Loucy (cell line): ENCODE measurements at regions not wholly inside any gene's neighbourhood (a gene's known extent, or its start where the extent isn't known, plus 50 kb on each side); places are given as distances from the start of the nearest gene placed in this dataset.

Experiments
- H2AFZ ChIP-seq: fragments of 200-600 bp; sonication (generic); 2 replicates; pipeline ENCODE4 v1.6.0; 2016; ENCODE audit warnings: antibody characterized with exemption, mild to moderate bottlenecking, low read length, moderate library complexity
- H3F3A ChIP-seq: fragments of 200-600 bp; 2 replicates; pipeline ENCODE4 v1.6.0; 2016; ENCODE audit warnings: antibody characterized with exemption, low read depth, mild to moderate bottlenecking
- H3K27me3 ChIP-seq: fragments of 200-600 bp; sonication (generic); 2 replicates; pipeline ENCODE4 v1.6.1; 2014; ENCODE audit warnings: low read length, mild to moderate bottlenecking; ENCODE audit not compliant: insufficient read depth, poor library complexity, severe bottlenecking
- H3K36me3 ChIP-seq: fragments of 200-600 bp; sonication (generic); 2 replicates; pipeline ENCODE4 v1.6.1; 2016; ENCODE audit warnings: low read length; ENCODE audit not compliant: insufficient read depth
- H3K4me1 ChIP-seq: fragments of 200-600 bp; sonication (generic); 2 replicates; pipeline ENCODE4 v1.5.1; 2014; ENCODE audit warnings: low read length, mild to moderate bottlenecking; ENCODE audit not compliant: insufficient read depth, poor library complexity, severe bottlenecking
- H3K4me2 ChIP-seq: fragments of 200-600 bp; sonication (generic); 2 replicates; pipeline ENCODE4 v1.6.0; 2014; ENCODE audit warnings: antibody characterized with exemption, low read length, low read depth, mild to moderate bottlenecking; ENCODE audit not compliant: poor library complexity, severe bottlenecking
- H3K4me3 ChIP-seq: fragments of 200-600 bp; sonication (generic); 2 replicates; pipeline ENCODE4 v1.5.1; 2014; ENCODE audit warnings: low read length, mild to moderate bottlenecking, mixed read lengths; ENCODE audit not compliant: poor library complexity, severe bottlenecking
- H3K79me2 ChIP-seq: fragments of 200-600 bp; sonication (generic); 2 replicates; pipeline ENCODE4 v1.6.1; 2014; ENCODE audit warnings: low read length; ENCODE audit not compliant: insufficient read depth
- H3K9ac ChIP-seq: fragments of 200-600 bp; sonication (generic); 2 replicates; pipeline ENCODE4 v1.6.0; 2014; ENCODE audit warnings: mild to moderate bottlenecking, low read depth, low read length, moderate library complexity; ENCODE audit not compliant: poor library complexity, severe bottlenecking
- H3K9me2 ChIP-seq: fragments of 200-600 bp; sonication (generic); replicated peaks from 2 replicates; pipeline ENCODE4 v1.6.1; 2016; ENCODE audit warnings: low read depth, low read length, mixed read lengths
- H3K9me3 ChIP-seq: fragments of 200-600 bp; sonication (generic); 2 replicates; pipeline ENCODE4 v1.6.1; 2014; ENCODE audit warnings: mild to moderate bottlenecking, antibody characterized with exemption, low read length, low read depth; ENCODE audit not compliant: insufficient read depth
- H4K20me1 ChIP-seq: fragments of 200-600 bp; sonication (generic); 2 replicates; pipeline ENCODE4 v1.6.0; 2014; ENCODE audit warnings: antibody characterized with exemption, low read length, mild to moderate bottlenecking; ENCODE audit not compliant: insufficient read depth, poor library complexity, severe bottlenecking
- EZH2phosphoT487 ChIP-seq: fragments of 200-600 bp; IDR thresholded peaks from 2 replicates; pipeline ENCODE4 v1.6.1; 2018; ENCODE audit warnings: antibody characterized with exemption, mild to moderate bottlenecking, moderate library complexity, borderline replicate concordance
- TF ChIP-seq, protein P1 (sequence below): fragments of 200-600 bp; sonication (generic); conservative IDR thresholded peaks from 2 replicates; pipeline ENCODE4 v1.5.1; 2014; ENCODE audit warnings: mild to moderate bottlenecking, antibody characterized with exemption, low read length

DNA sequence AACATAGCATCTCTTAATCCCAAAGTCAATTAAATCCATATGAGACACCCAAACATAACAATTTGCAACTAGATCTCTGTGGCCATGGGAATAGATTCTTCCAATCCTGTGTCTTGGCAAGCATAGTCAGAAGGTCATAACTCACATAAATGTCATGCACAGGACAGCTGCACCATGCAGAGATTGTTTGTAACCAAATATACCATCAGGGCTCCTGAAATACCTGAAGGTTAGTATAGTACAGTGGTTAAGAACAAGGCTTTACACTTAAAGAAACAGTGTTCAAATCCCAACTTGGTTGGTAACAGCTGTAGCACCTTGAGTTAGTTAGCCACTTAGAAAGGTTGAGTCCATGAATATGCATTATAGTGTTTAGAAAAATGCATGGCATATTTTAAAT, 82.6 kb upstream of the CCDC190 start:
- Histone ChIP-seq H3F3A (no peaks in the 10 kb centered on the region), H3K27me3 (no peaks in the 10 kb centered on the region), H3K4me3 (no peak overlapping the region), H3K9me3 (no peaks in the 10 kb centered on the region), H3K9me2 (no peaks in the 10 kb centered on the region), H2AFZ (no peak overlapping the region), H3K36me3 (no peaks in the 10 kb centered on the region), H3K4me2 (no peak overlapping the region), H3K79me2 (no peaks in the 10 kb centered on the region), H3K9ac (no peak overlapping the region), H3K4me1 (no peaks in the 10 kb centered on the region), H4K20me1 (no peaks in the 10 kb centered on the region)
- TF ChIP-seq, protein P1, sequence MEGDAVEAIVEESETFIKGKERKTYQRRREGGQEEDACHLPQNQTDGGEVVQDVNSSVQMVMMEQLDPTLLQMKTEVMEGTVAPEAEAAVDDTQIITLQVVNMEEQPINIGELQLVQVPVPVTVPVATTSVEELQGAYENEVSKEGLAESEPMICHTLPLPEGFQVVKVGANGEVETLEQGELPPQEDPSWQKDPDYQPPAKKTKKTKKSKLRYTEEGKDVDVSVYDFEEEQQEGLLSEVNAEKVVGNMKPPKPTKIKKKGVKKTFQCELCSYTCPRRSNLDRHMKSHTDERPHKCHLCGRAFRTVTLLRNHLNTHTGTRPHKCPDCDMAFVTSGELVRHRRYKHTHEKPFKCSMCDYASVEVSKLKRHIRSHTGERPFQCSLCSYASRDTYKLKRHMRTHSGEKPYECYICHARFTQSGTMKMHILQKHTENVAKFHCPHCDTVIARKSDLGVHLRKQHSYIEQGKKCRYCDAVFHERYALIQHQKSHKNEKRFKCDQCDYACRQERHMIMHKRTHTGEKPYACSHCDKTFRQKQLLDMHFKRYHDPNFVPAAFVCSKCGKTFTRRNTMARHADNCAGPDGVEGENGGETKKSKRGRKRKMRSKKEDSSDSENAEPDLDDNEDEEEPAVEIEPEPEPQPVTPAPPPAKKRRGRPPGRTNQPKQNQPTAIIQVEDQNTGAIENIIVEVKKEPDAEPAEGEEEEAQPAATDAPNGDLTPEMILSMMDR, result no peak
- TF ChIP-seq EZH2phosphoT487, result no peak

DNA sequence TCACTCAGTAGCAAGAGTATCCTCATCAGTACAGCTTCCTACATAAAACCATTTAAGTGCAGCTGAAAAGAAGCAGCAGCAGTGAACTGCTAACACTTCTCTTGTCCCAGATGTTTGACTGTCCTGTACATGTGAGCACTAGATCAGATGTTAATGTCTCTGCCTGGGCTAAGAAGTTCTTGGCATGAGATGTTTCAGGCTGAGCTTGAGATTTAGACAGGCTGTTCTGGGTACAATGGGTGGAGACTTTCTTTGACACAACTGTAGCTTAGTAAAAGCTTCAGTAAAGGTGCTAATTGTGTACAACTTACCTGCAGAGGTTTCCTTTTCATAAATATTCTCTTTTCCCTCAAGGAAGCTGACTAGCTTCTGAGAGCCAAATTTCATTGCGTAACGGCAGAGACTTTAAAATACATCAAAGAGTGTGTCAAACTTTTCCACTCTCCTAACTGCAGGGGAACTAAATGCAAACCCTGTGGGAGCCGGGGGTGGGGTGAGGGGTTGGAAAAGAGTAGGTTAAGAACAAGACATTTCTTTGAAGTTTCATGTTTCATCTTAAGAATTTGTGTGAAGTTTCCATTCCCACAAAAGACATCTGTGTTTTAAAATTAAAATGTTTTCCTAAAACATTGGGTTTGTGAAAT, 82.1 kb upstream of the CCDC190 start:
- no peaks in the 10 kb centered on the region for H3K27me3 ChIP-seq
- H3K9ac ChIP-seq, result no peak overlapping the region
- H3F3A ChIP-seq, result no peaks in the 10 kb centered on the region
- no peak for TF ChIP-seq EZH2phosphoT487
- TF ChIP-seq, protein P1, result no peak
- no peaks in the 10 kb centered on the region for H3K36me3 ChIP-seq
- H3K9me2 ChIP-seq, result no peaks in the 10 kb centered on the region
- H3K79me2 ChIP-seq, result no peaks in the 10 kb centered on the region
- H3K9me3 ChIP-seq, result no peaks in the 10 kb centered on the region
- no peak overlapping the region for H2AFZ ChIP-seq
- H3K4me1 ChIP-seq, result no peaks in the 10 kb centered on the region
- H3K4me2 ChIP-seq, result no peak overlapping the region
- H3K4me3 ChIP-seq, result no peak overlapping the region
- no peaks in the 10 kb centered on the region for H4K20me1 ChIP-seq

DNA sequence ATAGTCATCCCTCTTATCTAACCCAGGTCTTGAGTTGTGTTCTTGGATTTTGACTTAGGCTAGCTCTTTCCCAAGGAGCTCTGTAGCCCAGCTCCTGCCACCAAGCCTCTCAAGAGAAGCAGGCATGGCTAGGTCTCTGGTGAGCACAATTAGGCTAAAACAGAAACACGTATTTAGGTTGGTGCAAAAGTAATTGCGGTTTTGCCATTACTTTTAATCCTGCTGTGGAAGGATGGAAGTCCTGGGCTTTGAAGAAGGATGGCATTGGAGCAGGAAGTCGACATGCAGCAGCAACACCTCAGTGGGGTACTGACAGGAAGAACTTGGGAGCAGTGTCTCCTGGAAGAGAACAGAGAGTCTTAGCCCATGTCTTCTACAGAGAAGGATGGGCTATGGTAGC, 80.0 kb upstream of the CCDC190 start:
- H4K20me1 ChIP-seq, result no peaks in the 10 kb centered on the region
- no peaks in the 10 kb centered on the region for H3K36me3 ChIP-seq
- H3K4me3 ChIP-seq, result no peak overlapping the region
- no peaks in the 10 kb centered on the region for H3F3A ChIP-seq
- no peaks in the 10 kb centered on the region for H3K27me3 ChIP-seq
- H3K79me2 ChIP-seq, result no peaks in the 10 kb centered on the region
- no peak overlapping the region for H3K4me2 ChIP-seq
- no peaks in the 10 kb centered on the region for H3K9me3 ChIP-seq
- no peaks in the 10 kb centered on the region for H3K4me1 ChIP-seq
- H3K9ac ChIP-seq, result no peak overlapping the region
- no peak overlapping the region for H2AFZ ChIP-seq
- TF ChIP-seq, protein P1, result no peak
- TF ChIP-seq EZH2phosphoT487, result no peak
- H3K9me2 ChIP-seq, result no peaks in the 10 kb centered on the region
